MCF 10A (cell line): ENCODE measurements at regions not wholly inside any gene's neighbourhood (a gene's known extent, or its start where the extent isn't known, plus 50 kb on each side); places are given as distances from the start of the nearest gene placed in this dataset.

ENCODE experiments used
- BruUV-seq: library from RNA; stranded (reverse); fragments of 400-500 nt; replicated peaks from 2 replicates; lab custom pipeline; 2021; lab: Mats Ljungman, UMichigan
- CTCF ChIA-PET: fragments of 300-600 bp; sonication (Branson Sonifier 250); formaldehyde crosslinking; extraction: SDS; loops from one replicate; lab custom pipeline; 2021; ENCODE audit warnings: antibody characterized with exemption, inconsistent platforms; lab: Yijun Ruan, JAX
- POLR2A ChIA-PET: fragments of 300-600, 350-650 bp; sonication (Branson Sonifier 250); formaldehyde crosslinking; extraction: SDS; loops from one replicate; lab custom pipeline; 2020; ENCODE audit warnings: antibody characterized with exemption, inconsistent platforms; lab: Yijun Ruan, JAX
- DNase-seq: peaks from one replicate; pipeline ENCODE4 v3.0.0-alpha.2; 2018; ENCODE audit not compliant: unreplicated experiment
- H3K27ac Mint-ChIP-seq: one replicate; pipeline ENCODE4 v1.8.0; 2022; ENCODE audit warnings: mild to moderate bottlenecking, low read depth, mixed read lengths; ENCODE audit not compliant: unreplicated experiment
- H3K27me3 Mint-ChIP-seq: one replicate; pipeline ENCODE4 v1.8.0; 2022; ENCODE audit warnings: mixed read lengths; ENCODE audit not compliant: insufficient read depth, unreplicated experiment
- H3K36me3 Mint-ChIP-seq: one replicate; pipeline ENCODE4 v1.8.0; 2022; ENCODE audit warnings: mild to moderate bottlenecking, moderate library complexity, mixed read lengths; ENCODE audit not compliant: insufficient read depth, unreplicated experiment
- H3K4me1 Mint-ChIP-seq: one replicate; pipeline ENCODE4 v1.8.0; 2022; ENCODE audit warnings: mixed read lengths; ENCODE audit not compliant: insufficient read depth, unreplicated experiment
- H3K4me3 Mint-ChIP-seq: one replicate; pipeline ENCODE4 v1.8.0; 2022; ENCODE audit warnings: mild to moderate bottlenecking, moderate library complexity, mixed read lengths; ENCODE audit not compliant: unreplicated experiment
- H3K9me3 Mint-ChIP-seq: one replicate; pipeline ENCODE4 v1.8.0; 2022; ENCODE audit warnings: mixed read lengths; ENCODE audit not compliant: unreplicated experiment
- intact Hi-C: fragments of 100-400 bp; cut with micrococcal nuclease; formaldehyde crosslinking; loops from 2 replicates; pipeline ENCODE4 v1.14.1; 2022
- TF ChIP-seq, protein P1 (sequence below): fragments of 200-600 bp; IDR thresholded peaks from one replicate; pipeline ENCODE4 v1.8.0; 2022; ENCODE audit warnings: antibody characterized with exemption, mild to moderate bottlenecking; ENCODE audit not compliant: unreplicated experiment

DNA sequence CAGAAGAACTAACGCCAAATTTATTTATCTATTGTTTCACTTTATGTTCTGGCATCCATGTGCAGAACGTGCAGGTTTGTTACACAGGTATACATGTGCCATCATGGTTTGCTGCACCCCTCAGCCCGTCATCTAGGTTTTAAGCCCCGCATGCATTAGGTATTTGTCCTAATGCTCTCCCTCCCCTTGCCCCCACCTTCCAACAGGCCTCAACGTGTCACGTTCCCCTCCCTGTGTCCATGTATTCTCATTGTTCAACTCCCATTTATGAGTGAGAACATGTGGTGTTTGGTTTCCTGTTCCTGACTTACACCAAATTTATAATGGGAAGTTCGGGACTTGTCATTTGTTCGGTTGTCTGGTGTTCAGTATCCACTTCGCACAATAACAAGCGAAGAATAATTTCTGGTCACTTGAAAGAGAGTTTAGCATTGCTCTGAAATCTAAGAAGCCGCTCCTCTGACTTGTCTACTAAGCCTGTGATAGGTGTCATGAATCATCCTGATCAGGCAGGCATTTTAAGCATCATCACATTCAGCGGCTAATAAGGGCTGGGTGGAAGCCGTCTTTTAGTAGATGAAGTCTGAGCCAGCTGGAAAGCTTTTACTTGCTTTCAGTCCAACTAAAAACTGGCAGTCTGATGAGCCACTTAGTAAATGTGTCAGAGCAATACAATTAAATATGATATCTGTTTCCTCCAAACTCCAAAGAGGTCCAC is 1065.7 kb upstream of the PABPC4L start:
- H3K27me3 Mint-ChIP-seq: peaks cover 10% of the 10 kb centered on the region
- H3K36me3 Mint-ChIP-seq: no peaks in the 10 kb centered on the region
- POLR2A ChIA-PET: no interaction called here
- no peaks in the 10 kb centered on the region for H3K9me3 Mint-ChIP-seq
- no peak for DNase-seq
- no peaks in the 10 kb centered on the region for H3K4me1 Mint-ChIP-seq
- BruUV-seq: no TSS peak
- intact Hi-C loops: no loop called here
- TF ChIP-seq, protein P1, sequence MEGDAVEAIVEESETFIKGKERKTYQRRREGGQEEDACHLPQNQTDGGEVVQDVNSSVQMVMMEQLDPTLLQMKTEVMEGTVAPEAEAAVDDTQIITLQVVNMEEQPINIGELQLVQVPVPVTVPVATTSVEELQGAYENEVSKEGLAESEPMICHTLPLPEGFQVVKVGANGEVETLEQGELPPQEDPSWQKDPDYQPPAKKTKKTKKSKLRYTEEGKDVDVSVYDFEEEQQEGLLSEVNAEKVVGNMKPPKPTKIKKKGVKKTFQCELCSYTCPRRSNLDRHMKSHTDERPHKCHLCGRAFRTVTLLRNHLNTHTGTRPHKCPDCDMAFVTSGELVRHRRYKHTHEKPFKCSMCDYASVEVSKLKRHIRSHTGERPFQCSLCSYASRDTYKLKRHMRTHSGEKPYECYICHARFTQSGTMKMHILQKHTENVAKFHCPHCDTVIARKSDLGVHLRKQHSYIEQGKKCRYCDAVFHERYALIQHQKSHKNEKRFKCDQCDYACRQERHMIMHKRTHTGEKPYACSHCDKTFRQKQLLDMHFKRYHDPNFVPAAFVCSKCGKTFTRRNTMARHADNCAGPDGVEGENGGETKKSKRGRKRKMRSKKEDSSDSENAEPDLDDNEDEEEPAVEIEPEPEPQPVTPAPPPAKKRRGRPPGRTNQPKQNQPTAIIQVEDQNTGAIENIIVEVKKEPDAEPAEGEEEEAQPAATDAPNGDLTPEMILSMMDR: no peak
- no peak overlapping the region for H3K4me3 Mint-ChIP-seq
- CTCF ChIA-PET: no interaction called here
- no peak overlapping the region for H3K27ac Mint-ChIP-seq

DNA sequence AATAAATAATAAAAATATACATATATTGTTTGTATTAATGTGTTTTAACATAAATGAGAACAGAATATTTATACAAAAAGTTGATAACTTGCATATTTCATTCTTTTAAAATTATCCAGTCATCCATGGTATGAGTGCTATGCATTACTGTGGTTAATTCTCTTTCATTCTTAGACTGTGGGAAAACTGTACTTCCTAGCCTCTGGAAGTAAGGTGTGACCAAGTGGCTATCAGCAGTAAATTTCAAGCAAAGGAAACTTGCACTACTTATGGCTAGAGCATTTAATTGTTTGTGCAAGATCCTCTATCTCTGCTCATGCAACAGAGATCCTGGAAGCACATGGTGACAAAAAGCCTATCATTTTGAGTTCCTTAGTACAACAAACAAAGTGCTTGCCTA is 1054.5 kb upstream of the PABPC4L start:
- H3K27ac Mint-ChIP-seq: no peak overlapping the region
- TF ChIP-seq, protein P1: no peak
- H3K27me3 Mint-ChIP-seq: peaks cover 22% of the 10 kb centered on the region
- H3K9me3 Mint-ChIP-seq: no peaks in the 10 kb centered on the region
- DNase-seq: no peak
- intact Hi-C loops: no loop called here
- no peaks in the 10 kb centered on the region for H3K4me1 Mint-ChIP-seq
- no TSS peak for BruUV-seq
- POLR2A ChIA-PET: no interaction called here
- CTCF ChIA-PET: no interaction called here
- H3K36me3 Mint-ChIP-seq: no peaks in the 10 kb centered on the region
- H3K4me3 Mint-ChIP-seq: no peak overlapping the region

DNA sequence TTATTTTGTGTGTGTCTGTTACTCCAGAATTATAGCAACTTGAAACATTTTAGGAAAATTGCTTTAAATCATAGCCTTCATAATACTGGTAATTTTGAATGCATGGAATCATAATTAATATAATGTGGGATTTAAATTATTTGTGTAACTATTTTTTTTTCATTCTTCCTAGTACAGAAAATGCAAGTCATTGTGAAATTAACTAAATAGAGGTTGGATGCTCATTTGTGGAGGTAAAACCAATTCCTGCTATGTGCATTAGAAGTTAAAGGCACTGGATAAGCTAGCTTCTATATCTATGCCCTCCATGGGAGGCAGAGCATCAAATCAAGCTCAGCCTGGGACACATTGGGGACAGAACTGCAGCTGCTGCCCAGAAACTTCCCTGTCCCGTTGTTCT is 1048.5 kb upstream of the PABPC4L start:
- intact Hi-C loops: no loop called here
- peaks cover 22% of the 10 kb centered on the region for H3K27me3 Mint-ChIP-seq
- CTCF ChIA-PET: no interaction called here
- TF ChIP-seq, protein P1: no peak
- H3K9me3 Mint-ChIP-seq: no peaks in the 10 kb centered on the region
- DNase-seq: no peak
- peaks cover under 1% of the 10 kb centered on the region for H3K4me1 Mint-ChIP-seq
- H3K27ac Mint-ChIP-seq: no peak overlapping the region
- H3K36me3 Mint-ChIP-seq: no peaks in the 10 kb centered on the region
- BruUV-seq: no TSS peak
- POLR2A ChIA-PET: interaction anchor here (0.6 to 0.7 kb wide), 2 partner anchors 133 to 577 kb away, joined by 3 to 4 read pairs; no protein-coding TSS in a partner anchor
- H3K4me3 Mint-ChIP-seq: no peak overlapping the region

DNA sequence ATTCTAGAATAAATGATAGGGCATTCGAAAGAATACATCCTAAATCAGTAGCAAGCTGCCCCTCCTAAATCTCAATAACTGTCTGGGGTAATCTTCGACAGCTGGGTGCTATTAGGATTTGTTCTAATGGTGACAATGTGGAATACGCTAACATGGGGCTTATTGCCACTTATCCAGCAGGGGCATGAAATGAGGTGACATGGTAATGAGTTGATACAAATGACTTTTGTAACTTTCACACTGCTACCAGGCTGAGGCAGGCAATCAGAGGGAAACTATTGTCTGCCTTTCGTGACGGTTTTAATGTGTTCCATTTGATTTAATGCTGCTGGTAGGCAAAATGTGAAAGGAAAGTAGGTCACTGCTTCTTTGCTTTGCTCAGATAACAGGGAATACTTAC is 1047.4 kb upstream of the PABPC4L start:
- H3K27ac Mint-ChIP-seq: no peak overlapping the region
- H3K27me3 Mint-ChIP-seq: peaks cover 13% of the 10 kb centered on the region
- no peak overlapping the region for H3K4me3 Mint-ChIP-seq
- intact Hi-C loops: no loop called here
- CTCF ChIA-PET: no interaction called here
- POLR2A ChIA-PET: no interaction called here
- no peaks in the 10 kb centered on the region for H3K9me3 Mint-ChIP-seq
- no peak for DNase-seq
- no peaks in the 10 kb centered on the region for H3K36me3 Mint-ChIP-seq
- peaks cover 6% of the 10 kb centered on the region for H3K4me1 Mint-ChIP-seq
- BruUV-seq: no TSS peak
- TF ChIP-seq, protein P1: no peak
